Vagina (tissue), 2 donors: ENCODE measurements at regions not wholly inside any gene's neighbourhood (a gene's known extent, or its start where the extent isn't known, plus 50 kb on each side); places are given as distances from the start of the nearest gene placed in this dataset.

ENCODE experiments used
- DNase-seq, 2 donors: peaks; one replicate each; pipeline ENCODE4 v3.0.0-alpha.2; 2017; ENCODE audit errors: extremely low spot score in 2 of 2
- H3K27ac ChIP-seq: fragments of 200-600 bp; sonication (generic); one replicate; pipeline ENCODE4 v1.5.1; 2019
- H3K27me3 ChIP-seq: fragments of 200-600 bp; sonication (generic); one replicate; pipeline ENCODE4 v1.5.1; 2019
- H3K36me3 ChIP-seq, 2 donors: fragments of 200-600 bp; sonication (generic); one replicate each; pipeline ENCODE4 v1.5.1; 2017 to 2019
- H3K4me1 ChIP-seq: fragments of 200-600 bp; sonication (generic); one replicate; pipeline ENCODE4 v1.5.1; 2019
- H3K4me3 ChIP-seq, 2 donors: fragments of 200-600 bp; sonication (generic); 1 replicate in 1 of 2; 2 replicates in 1 of 2; pipeline ENCODE4 v1.5.1; 2016 to 2019
- H3K9me3 ChIP-seq: fragments of 200-600 bp; sonication (generic); one replicate; pipeline ENCODE4 v1.5.1; 2019
- CTCF ChIP-seq, 3 experiments: fragments of 450-650 bp in 2 of 3; fragments of 200-600 bp in 1 of 3; sonication (generic) in 1 of 3; IDR thresholded peaks; one replicate each; pipeline ENCODE4 v1.5.1; 2017 to 2019; ENCODE audit warnings: antibody characterized with exemption in 3 of 3, mild to moderate bottlenecking in 2 of 3, moderate library complexity in 2 of 3
- POLR2A ChIP-seq, 2 donors: fragments of 450-650 bp; IDR thresholded peaks; one replicate each; pipeline ENCODE4 v1.6.1; 2017; ENCODE audit warnings: antibody characterized with exemption in 2 of 2, mild to moderate bottlenecking in 2 of 2, moderate library complexity in 2 of 2
- POLR2AphosphoS5 ChIP-seq, 2 donors: sonication (generic); formaldehyde crosslinking; IDR thresholded peaks; one replicate each; pipeline ENCODE4 v1.9.0; 2017; ENCODE audit warnings: antibody characterized with exemption in 2 of 2, mild to moderate bottlenecking in 2 of 2, low read depth in 1 of 2; ENCODE audit not compliant: insufficient read depth in 1 of 2
- intact Hi-C: fragments of 100-400 bp; cut with DNase I; formaldehyde crosslinking; loops from one replicate; pipeline ENCODE4 v1.15.1; 2023

- DNase-seq = no peak
- TF ChIP-seq CTCF (IDR thresholded peaks at IDR 0.05) = no peak
- no peak for TF ChIP-seq POLR2A (IDR thresholded peaks at IDR 0.05)
- no peak for TF ChIP-seq POLR2AphosphoS5 (IDR thresholded peaks at IDR 0.05; ENCODE audit: insufficient read depth in 1 of 2, low read depth in 1 of 2)
- Histone ChIP-seq H3K36me3 (no peaks in the 10 kb centered on the region), H3K4me1 (no peaks in the 10 kb centered on the region), H3K9me3 (no peaks in the 10 kb centered on the region), H3K27ac (no peak overlapping the region), H3K27me3 (no peaks in the 10 kb centered on the region), H3K4me3 (no peak overlapping the region)
- intact Hi-C loops = no loop called here
Observed at GRCh38 chr1:68623700-68624099, 126.8 kb upstream of the DEPDC1 start.

- no peaks in the 10 kb centered on the region for H3K4me1 ChIP-seq
- H3K27me3 ChIP-seq = no peaks in the 10 kb centered on the region
- no peaks in the 10 kb centered on the region for H3K36me3 ChIP-seq
- TF ChIP-seq CTCF (IDR thresholded peaks at IDR 0.05) (no peak), POLR2AphosphoS5 (IDR thresholded peaks at IDR 0.05; ENCODE audit: insufficient read depth in 1 of 2, low read depth in 1 of 2) (no peak), POLR2A (IDR thresholded peaks at IDR 0.05) (no peak)
- no peaks in the 10 kb centered on the region for H3K9me3 ChIP-seq
- no peak overlapping the region for H3K27ac ChIP-seq
- H3K4me3 ChIP-seq = no peak overlapping the region
- DNase-seq = no peak
- intact Hi-C loops = no loop called here
Observed at GRCh38 chr1:68624233-68624632, 127.4 kb upstream of the DEPDC1 start.

DNA sequence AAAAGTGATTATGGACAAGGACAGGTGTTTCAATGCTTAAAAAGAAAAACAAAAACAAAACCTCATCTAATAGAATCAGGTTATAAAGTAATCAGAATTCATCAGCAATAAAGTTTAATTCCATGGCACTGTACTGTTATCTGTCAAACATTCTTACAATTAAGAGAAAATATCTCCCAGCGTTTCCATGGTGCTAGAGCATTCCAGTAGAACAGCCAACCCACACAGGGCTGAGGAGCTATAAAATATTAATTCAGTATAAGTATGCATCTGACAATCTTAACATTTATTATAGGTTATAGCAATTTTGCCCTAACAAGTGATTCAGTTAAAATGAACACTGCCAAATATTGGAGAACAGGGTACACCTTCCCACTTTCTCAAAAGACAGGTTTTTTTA, 128.7 kb upstream of the DEPDC1 start:
- no peak overlapping the region for H3K4me3 ChIP-seq
- no peak for DNase-seq
- H3K9me3 ChIP-seq = no peaks in the 10 kb centered on the region
- no peak for TF ChIP-seq POLR2AphosphoS5 (IDR thresholded peaks at IDR 0.05; ENCODE audit: insufficient read depth in 1 of 2, low read depth in 1 of 2)
- no peak for TF ChIP-seq POLR2A (IDR thresholded peaks at IDR 0.05)
- H3K36me3 ChIP-seq = no peaks in the 10 kb centered on the region
- no peaks in the 10 kb centered on the region for H3K4me1 ChIP-seq
- no peak overlapping the region for H3K27ac ChIP-seq
- intact Hi-C loops = no loop called here
- no peaks in the 10 kb centered on the region for H3K27me3 ChIP-seq

- Histone ChIP-seq H3K4me3 (no peak overlapping the region), H3K27me3 (no peaks in the 10 kb centered on the region), H3K4me1 (no peaks in the 10 kb centered on the region), H3K27ac (no peak overlapping the region), H3K9me3 (no peaks in the 10 kb centered on the region), H3K36me3 (no peaks in the 10 kb centered on the region)
- no peak for DNase-seq
- TF ChIP-seq POLR2A (IDR thresholded peaks at IDR 0.05) = no peak
- no peak for TF ChIP-seq CTCF (IDR thresholded peaks at IDR 0.05)
- no peak for TF ChIP-seq POLR2AphosphoS5 (IDR thresholded peaks at IDR 0.05; ENCODE audit: insufficient read depth in 1 of 2, low read depth in 1 of 2)
- intact Hi-C loops = no loop called here
Observed at GRCh38 chr1:68633141-68633919, 136.4 kb upstream of the DEPDC1 start.

DNA sequence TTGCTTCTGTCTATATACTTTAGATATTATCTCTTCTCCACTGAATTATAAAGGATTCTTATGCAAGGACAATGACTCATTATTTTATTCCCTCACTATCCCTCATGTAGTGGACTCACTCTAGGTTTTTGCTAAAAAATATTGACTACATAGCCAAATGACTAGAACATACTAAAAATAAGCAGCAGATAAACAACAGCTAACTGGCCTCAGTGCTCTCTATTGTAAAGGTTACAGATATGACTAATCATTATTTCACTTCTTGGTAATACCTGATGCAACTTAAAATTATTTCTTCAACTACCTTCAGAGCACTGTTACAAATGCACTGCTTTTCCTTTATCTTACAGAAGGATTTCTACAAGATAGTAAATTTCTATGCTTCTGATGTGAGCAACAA, 147.6 kb upstream of the DEPDC1 start:
- intact Hi-C loops = no loop called here
- H3K27ac ChIP-seq = no peak overlapping the region
- no peaks in the 10 kb centered on the region for H3K36me3 ChIP-seq
- H3K4me3 ChIP-seq = no peak overlapping the region
- no peaks in the 10 kb centered on the region for H3K27me3 ChIP-seq
- no peak for DNase-seq
- H3K4me1 ChIP-seq = no peaks in the 10 kb centered on the region
- no peak for TF ChIP-seq CTCF (IDR thresholded peaks at IDR 0.05)
- TF ChIP-seq POLR2A (IDR thresholded peaks at IDR 0.05) = no peak
- TF ChIP-seq POLR2AphosphoS5 (IDR thresholded peaks at IDR 0.05; ENCODE audit: insufficient read depth in 1 of 2, low read depth in 1 of 2) = no peak
- H3K9me3 ChIP-seq = no peaks in the 10 kb centered on the region
